Activated CD4-positive, alpha-beta T cell treated with anti-CD3 and anti-CD28 coated beads, Interleukin-2, amount 50 U/mL, for 48 hours (primary cell): ENCODE measurements at regions not wholly inside any gene's neighbourhood (a gene's known extent, or its start where the extent isn't known, plus 50 kb on each side); places are given as distances from the start of the nearest gene placed in this dataset.

Source experiments
- DNase-seq, 2 experiments: peaks; one replicate each; pipeline ENCODE4 v3.0.0-alpha.2; 2020

DNA sequence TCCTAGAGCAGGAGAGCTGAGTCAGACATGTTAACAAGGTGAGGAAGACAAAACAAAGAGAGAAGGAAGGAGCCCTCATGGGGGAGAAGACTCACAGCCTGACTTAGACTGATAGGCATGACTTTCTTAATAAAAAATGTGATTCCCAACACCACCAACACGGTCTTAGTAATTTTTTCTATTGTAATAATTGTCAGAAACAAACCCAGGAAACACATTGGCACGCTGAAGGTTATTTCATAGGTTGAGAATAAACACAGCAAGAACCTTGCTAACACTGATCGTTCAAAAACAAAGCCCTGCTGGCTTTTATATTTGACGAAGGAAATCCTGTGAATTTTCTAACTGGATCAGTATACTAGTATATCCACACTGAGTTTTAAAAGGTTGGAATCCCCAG is 286.8 kb downstream of the HACE1 start:
- DNase-seq = no peak

DNA sequence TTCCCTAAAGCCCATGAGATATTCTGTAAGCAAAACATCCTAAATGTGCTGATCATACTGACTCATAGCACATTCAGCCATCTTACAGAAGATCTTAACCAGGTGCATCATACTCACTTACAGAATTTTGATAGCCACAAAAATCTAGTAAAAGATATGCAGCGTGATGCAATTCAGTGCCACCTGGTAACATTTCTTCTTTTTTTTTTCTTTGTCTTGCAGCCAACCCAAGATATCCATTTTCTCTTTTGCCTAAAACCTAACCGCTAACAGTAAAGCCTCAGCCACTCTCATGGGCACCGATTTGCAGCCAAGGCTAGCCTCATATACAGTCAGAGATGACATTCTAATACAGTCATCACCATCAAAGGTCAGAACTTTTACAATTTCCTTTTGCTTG is 293.3 kb downstream of the HACE1 start:
- DNase-seq = no peak

DNA sequence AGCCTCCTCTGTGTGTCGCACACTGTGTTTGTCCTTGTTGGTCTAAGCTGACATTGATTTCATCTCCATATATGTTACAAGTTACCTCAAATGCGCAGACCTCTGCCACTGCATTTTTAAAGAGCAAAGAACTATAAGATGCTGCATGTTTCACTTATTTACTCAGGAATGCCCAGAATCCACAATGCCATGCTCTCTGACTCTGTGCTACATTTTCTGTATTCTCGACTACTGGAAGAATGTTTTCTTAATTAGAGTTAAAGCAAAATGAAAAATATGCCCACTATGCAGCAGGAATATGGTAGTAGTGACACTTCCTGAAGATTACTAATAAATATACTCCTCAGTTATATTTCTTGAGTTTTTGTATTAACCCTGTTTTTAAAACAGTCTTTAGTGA is 296.4 kb downstream of the HACE1 start:
- no peak for DNase-seq

DNA sequence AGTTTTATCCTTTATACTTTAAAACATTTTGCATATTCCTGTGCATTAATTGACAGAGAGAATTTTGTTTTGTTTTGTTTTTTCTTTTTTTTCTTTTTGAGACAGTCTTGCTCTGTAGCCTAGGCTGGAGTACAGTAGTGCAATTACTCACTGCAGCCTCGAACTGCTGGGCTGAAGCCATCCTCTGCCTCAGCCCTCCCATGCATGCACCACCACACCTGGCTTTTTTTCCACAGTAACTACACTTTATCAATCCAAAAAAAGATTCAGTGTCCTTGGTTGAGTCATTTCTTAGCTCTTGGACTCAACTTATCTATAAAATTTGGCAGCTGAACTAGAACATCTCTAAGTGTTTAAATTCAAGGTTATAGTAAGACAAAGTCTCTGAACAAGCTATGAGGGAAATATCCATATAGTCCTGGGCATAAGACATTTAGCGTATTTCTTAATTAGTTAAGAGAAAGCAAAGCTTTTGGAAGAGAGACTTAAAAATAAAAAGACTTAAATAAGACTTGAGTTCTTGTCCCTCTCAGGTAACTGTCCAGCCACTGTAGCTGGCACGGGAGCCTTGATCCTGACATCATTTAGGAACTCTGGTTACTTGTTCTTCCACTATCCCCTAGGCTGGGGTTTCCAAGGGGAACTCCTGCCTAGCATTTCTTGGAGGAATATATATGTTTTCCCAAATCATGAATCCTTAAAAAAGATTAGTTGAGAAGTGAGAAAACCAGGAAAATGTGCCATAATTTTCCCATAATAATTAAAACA is 300.1 kb downstream of the HACE1 start:
- DNase-seq = no peak

DNA sequence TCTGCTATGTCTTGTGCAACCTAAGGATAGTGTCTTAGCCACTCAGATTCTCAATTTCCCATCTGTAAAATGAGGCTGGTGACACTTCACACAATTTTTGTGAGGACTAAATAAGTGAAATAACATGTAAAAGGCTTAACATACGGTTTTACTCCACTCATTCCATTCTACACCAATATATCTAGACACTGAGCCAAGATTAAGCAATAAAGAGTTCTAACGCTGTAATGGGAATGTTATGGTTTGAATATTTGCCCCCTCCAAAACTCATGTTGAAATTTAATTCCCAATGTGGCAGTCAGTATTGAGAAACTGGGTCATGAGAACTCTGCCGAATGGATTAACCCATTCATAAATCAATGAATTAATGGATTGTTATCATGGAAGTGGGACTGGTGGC is 301.0 kb downstream of the HACE1 start:
- no peak for DNase-seq

DNA sequence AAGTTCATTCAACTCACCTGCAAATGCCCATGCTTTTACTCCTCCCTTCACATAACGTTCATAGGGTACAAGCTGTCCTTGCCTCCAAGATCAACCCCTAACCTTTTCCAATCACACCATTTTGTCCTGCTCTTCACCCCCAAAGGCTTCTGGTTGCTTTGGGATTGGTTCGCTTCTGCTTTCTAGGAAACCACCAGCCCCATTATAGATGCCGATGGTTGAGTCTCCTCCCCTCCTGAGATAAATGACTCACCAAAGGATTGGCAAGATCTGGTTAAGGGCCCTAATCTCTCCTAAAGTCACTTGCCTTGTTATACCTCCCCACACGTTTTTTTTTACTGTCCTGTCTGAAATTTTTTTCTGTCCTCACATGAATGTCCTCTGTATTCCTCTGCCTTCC is 311.4 kb downstream of the HACE1 start:
- no peak for DNase-seq

DNA sequence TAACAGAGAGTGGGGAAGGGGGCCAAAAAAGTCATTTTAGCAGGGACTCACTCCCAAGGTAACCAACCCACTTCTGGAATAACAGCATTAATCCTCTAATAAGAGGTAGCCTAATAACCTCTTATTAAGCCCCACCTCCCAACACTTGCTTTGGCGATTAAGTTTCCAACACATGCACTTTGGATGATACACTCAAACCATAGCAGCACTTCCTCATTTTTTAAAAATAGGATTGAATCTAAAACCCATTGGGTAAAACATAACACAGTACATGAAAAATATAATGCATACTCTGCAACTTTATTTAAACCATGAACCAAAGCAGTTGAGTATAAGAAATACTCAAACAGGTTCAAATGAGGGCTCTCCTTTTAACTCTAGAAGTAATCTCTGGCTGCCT is 318.3 kb downstream of the HACE1 start:
- DNase-seq = no peak

DNA sequence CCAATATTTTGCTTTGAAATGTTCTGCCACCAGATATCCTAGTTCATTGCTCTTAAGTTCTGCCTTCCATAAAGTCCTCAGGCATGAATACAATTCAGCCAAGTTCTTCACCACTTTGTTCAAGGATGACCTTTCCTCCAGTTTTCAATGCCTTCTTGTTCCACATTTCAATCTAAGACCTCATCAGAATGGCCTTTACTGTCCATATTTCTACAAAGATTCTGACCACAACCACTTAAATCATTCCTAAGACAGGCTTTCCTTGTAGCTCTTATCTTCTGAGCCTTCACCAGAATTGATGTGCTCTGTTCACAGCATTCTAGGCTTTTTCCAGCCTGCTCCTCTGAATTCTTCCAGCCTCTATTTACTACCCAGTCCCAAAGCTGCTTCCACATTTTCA is 319.0 kb downstream of the HACE1 start:
- DNase-seq = no peak

DNA sequence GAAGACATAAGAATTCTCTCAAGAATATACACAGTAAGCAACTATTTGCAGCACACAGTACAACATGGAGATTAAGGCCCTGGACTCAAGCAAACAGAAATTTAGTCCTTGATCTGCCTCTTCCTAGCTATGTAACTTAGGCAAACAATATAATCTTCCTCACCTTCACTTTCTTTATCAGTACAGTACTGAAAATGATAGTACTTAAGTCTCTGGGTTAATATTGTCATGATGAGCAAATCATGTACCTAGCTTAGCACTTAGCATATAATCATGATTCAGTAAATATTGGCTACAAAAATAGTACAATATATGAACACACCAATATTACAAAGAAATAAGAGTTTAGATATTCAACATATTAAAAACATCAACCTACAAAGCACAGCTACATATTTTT is 320.5 kb downstream of the HACE1 start:
- DNase-seq = no peak

DNA sequence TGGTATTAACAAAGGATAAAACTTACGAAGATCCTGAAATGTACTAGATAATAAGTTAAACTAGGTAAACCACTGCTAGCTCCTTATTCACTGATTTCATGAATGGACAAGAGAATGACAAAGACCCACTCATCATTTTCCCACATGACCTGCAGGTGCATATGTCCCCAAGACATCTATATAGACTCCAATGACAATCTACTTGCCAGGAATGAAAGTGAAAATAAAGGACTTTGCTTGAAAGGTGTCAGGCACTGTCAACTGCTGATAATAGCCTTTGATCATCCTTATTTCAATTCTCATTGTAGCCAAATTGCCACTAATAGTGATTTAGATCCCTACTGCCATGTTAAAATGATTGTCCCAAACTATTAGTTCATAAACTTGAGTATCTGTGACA is 321.8 kb downstream of the HACE1 start:
- DNase-seq = no peak

DNA sequence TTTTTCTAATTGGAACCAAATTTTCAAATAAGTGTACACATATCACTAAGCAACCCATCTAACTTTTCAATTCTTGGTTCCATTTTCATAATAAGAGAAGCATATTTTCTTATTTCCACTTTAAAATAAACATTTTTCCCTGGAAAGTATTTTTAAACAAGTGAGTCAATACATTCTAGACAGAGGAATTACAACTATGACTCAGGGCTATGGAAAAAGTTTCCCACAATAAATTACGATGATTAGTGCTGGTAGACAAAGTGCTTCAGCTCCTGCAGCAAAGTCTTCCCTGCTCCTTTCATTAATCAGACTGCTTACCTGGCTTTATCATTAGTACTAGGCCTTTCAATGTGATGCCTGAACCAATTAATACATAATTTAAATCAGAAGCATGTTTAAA is 322.5 kb downstream of the HACE1 start:
- no peak for DNase-seq

DNA sequence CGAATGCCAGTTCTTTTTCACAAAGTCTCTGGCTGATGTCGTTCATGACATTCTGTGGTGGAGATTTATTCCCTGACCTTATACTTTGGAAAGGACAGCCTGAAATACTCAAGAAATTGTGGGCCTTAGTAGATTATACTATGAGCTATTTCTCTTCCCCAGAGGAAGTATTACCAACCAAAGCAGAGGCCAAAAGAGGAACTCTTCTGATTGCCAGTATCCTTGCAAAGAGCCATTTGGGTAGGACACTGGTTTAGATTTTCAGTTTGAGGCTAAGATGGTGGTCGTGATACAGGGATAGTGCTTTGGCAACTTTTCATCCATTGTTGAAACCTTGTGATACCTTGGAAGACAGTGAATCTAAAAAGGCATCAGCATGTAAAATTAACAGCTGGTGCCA is 327.3 kb downstream of the HACE1 start:
- no peak for DNase-seq

DNA sequence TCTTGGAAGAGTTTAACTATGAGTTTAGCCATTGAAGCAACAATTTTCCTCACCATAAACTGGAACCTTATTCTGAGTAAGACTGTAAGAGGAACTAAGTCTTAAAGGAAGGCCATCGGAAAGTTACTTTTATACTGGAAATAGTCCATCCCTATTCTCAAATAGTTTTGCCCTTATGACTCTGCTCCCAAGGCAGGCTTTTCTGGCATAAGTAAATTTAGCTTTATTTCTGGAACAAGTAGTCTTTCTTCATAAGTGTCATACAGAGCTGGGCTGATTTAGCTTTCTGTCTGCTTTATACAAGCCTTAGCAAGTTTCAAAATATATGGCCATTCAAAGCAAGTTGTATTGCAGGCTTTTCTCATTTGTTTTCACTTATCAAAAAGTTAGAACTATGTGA is 328.1 kb downstream of the HACE1 start:
- no peak for DNase-seq

DNA sequence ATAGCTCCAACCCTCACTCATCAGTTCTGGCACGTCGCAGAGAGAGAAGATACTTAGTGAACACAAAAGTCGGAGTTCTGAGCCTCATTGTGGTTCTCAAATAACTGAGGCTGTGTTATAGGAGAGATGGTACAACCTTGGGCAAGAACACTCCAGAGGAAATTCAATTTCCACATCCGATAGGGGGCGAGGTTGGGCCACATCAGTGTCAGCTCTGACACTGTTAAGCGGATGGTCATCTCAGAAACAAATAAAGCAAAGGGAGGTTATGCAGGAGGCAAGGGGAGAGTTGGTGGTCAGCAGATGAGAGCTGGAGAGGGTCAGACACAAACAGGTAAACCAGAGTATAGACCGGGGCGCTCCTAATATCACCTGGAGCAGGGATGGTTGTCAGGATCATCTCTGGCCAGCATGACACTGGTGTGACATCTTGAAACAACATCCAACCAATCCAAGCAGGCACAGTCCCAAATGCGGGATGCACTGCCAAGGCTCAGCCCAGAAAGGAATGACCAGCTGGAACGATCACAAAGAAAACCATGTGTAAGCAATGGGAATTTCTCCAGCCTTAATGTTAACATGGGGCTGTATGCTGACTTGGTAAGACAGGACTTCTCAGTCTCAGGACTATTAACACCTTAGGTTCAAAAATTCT is 331.8 kb downstream of the HACE1 start:
- DNase-seq = no peak

DNA sequence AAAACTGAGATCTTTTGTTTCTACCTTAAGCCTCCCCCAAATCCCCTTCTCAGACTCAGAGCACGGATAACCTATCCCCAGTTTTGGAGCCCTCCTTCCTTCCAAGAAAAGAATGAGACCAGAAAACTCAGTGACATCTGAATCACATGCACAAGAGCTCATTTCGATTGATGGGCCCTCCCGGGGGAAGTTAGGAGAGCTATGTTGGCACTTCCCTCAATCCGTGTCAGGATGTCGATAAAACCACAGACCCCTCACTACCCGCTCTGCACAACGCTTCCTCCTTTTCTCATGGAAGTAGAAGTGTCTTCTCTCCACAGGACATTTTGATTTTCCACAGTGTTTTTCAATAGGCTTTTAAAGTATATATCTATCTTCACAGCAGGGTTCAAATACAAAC is 332.4 kb downstream of the HACE1 start:
- DNase-seq = no peak

DNA sequence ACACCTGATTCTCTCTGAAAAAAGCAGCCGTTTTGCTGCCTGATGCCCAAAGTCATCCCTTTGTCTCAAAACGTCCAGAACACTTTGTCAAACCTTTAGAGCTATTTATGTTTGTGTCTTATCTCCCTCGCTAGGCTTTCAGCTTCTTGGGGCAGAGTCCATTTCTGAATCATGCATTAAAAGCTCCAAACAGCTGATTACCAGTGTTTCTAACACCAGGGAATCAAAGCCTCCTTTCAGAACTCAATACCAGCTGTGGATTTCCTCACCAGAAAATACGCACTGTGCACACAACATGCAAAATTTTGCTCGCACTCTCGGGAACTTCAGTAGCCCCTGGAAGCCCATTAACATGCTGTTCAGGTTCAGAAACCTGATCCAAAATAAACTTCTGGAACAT is 333.3 kb downstream of the HACE1 start:
- no peak for DNase-seq

DNA sequence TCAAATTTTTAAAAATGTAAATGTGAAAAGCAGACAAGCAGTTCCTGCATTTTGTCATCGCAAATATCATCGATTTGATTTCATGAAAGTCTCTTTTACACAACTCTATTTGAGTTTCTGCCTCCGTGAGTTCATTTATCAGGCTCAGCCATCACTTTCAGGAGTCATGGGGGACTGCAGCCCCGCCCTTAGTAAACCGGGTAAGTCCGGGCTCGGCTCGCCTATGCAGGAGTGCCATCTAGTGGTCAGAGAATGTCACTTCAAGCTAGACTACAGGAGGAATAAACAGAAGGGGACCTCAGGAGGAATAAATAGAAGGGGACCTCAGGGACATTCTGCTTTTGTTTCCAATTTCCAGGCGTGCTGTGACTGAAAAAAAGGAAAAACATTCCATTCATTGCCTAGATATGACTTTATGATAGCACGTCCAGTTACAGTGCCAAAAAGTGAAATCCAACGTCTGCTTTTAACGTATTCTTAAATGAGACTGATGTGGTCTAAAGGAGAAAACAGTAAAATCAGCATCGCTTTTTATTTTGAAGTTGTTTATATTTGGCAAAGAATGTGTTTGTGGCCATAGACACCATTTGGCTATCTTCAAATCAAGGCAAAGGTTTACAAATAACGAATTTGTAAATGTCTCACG is 333.9 kb downstream of the HACE1 start:
- DNase-seq = peak; percentile 62 to 71

DNA sequence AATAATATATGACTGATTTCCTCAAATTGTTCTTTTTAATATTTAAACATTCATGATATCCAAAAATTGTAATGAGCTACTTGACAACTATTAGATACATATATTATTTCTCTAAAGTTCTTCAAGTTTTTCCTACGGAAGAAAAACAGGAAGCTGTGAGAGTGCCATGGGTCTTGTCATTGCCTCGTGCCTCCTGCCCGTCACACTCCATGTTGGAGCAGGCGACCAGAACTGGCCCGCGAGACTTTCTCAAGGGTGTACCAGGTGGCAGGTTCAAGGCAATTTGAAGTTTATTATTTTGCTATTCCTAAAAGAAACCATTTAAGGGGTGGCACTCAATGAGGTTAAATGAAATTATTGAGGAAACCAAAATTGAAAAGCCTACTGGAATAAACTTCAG is 337.2 kb downstream of the HACE1 start:
- DNase-seq = no peak

DNA sequence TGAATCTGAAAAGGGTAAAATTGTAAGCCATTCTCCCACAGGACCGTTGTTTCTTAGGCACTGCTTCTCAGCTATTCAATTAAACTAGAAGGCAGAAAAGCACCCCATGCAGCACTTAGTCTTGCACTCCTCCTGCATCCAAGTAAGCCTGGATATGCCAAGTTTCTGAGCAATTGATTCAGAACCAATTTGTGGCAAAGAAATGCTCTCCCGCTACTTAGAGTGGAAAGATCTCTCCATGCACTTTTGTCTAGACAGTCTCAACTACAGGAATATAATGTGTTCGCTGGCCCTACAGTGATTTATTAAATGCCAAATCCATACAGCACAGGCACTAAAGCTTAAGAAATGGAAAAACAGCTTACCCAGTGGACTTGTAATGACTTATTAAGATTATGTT is 338.5 kb downstream of the HACE1 start:
- no peak for DNase-seq

DNA sequence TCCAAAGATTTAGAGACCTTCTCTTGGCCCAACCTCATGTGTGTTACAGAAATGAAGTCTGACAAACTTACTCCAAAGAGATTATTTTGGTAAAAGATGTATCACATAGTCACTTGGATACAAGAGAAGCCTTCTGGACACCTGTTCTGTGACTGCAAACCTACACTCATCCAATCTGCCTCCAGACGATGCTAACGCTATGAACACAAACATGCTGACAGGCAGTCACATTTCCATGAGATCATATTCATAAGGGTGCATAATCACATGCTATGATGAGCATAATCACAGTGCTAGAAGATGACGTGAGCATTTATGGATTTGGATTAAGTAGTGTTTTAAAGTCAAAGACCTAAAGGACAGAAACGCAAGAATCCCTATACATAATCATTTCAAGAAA is 340.2 kb downstream of the HACE1 start:
- DNase-seq = no peak

DNA sequence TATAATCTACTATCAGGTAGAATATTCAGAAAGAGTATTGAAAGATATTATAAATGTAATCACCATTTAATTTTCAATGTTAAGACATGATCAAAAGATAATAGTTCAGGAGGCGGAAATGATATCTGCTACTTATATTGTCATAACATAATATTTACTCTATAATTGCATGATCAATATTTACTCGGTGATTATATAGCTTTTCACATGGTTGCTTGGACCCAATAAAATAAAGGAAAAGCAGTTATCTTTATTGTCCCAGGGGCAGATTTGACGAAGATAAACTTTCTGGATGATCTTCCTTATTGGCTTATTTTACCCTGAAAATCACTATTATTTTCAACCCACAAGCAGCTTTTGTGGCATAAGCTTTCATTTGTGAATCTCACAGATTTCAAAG is 350.4 kb downstream of the HACE1 start:
- DNase-seq = no peak

DNA sequence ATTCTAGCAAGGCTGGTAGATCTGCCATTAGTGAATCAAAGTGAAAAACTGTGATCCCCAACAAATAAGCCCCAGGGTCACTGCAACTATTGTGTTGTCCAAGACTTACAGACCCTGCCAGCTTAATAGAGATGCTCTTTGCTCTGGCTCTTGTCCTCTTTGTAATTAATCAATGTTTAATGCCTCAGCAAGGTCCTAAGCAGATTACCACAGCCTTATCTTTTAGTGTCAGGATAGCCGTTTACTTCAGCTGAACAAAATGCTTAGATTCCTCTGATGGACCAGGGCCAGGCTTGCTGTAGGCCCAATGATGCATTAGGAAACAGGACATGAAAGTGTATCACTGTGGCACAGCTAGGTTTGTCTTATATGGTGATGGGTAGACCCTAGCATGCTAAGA is 353.3 kb downstream of the HACE1 start:
- no peak for DNase-seq

DNA sequence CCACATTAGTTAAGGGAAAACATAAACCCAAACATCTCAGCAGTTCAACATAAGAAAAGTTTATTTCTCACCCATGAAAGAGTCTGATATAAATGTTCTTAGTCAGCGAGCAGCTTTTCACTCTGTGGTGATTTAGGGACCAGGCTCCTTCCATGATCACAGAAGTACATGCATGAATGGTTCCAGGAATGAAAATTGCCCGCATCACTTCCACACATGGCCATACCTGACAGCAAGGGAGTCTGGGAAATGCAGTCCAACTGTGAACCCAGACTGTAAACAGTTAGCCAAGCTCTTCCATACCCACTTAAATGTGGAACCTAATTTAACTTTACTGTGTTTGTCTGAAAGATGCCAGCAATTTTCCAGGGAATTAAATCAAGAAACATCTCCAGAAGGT is 353.9 kb downstream of the HACE1 start:
- no peak for DNase-seq

DNA sequence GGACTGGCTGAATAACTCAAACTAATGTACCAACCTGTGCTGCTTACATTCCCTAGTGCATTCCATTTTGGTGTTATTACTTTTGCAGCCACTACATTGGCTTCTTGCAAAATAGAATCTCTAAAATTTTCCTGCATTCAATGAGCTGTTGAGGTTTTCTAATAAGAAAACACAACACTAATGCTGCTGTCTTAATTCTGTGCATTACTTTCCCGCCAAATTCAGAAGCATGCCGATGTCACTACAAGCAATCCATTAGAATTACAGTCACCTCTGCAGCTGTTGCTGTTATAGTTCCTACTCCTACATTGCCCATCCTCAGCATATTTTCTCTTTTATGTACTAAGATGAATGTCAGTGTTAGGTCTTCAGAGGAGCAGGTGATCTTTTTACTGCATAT is 359.5 kb downstream of the HACE1 start:
- no peak for DNase-seq

DNA sequence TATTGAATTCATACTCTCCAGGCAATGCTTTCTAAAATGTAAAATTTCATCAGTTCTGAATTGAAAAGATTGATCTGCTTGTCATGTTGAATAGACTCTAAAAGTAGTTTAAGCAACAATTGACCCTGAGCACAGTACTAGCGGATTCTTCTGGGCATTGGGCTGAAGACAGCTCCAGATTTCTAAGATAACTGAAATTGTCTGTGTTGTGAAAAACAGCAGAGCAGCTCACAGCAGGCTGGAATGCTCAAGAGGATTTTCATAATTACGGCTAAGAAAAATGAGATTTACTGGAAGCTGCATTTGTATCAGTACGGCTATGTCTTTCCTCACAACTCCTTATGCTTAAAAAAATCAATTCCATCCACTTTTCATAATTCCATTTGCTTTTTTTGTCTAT is 373.7 kb downstream of the HACE1 start:
- no peak for DNase-seq
